Stimulated activated CD8-positive, alpha-beta memory T cell treated with anti-CD3 and anti-CD28 coated beads, Interleukin-7, amount 100 ng/mL, for 48 hours (primary cell): ENCODE measurements at regions not wholly inside any gene's neighbourhood (a gene's known extent, or its start where the extent isn't known, plus 50 kb on each side); places are given as distances from the start of the nearest gene placed in this dataset.

Experiments used
- DNase-seq, 2 donors: peaks; one replicate each; pipeline ENCODE4 v3.0.0-alpha.2; 2020; ENCODE audit warnings: low read depth in 1 of 2; ENCODE audit errors: extremely low read depth in 1 of 2

DNA sequence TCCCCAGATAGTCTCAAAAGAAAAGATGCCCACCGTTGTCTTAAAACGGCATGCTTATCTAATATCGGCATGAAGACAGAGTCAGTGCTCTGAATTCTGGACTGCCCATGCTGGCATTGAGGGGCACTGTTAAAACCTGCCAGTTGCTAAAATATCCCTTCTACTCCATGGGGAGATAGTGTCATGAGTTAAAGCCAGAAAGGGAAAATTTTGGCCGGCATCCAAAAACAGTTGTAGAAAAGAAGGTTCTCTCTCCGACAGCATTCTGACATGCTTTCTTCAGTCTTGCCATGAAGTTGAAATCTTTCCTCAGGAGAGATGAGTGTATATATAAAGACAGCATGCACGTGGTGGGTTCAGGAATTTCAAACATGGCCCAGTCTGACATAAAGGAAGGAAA lies 401.3 kb upstream of the PIK3C3 start:
- no peak for DNase-seq

DNA sequence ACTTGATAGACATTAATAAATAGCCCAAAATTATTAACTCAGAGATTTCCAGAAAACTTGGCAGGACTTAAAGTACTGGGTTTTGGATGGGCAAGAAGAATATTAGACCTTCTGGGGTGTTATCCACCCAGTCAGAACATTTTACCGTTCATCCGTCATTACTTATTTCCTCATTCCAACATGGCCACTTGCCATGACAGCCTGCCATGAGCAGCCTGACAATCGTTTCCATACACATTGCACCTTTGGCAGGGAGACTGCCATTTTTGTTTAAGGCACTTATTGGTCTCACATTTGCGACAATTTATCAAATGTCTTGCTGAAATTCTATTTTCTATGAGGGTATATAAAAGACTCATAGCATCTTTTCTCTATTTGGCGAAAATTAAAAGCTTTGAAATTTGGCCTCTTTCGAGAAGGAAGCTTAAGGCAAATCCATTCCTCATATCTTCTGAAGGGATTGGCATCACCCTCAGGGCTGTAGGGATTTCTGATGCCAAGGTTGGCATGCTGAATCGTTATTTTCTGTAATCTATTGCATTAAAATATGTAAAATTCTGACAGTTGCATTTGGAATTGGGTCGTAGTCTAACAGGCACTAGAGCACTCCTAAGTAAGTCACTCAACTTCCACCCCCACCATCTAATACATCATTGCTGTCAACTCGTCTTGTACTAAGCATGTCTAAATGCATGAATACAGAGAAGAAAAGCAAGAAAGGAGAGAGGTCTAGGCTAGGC lies 406.3 kb upstream of the PIK3C3 start:
- DNase-seq, result no peak

DNA sequence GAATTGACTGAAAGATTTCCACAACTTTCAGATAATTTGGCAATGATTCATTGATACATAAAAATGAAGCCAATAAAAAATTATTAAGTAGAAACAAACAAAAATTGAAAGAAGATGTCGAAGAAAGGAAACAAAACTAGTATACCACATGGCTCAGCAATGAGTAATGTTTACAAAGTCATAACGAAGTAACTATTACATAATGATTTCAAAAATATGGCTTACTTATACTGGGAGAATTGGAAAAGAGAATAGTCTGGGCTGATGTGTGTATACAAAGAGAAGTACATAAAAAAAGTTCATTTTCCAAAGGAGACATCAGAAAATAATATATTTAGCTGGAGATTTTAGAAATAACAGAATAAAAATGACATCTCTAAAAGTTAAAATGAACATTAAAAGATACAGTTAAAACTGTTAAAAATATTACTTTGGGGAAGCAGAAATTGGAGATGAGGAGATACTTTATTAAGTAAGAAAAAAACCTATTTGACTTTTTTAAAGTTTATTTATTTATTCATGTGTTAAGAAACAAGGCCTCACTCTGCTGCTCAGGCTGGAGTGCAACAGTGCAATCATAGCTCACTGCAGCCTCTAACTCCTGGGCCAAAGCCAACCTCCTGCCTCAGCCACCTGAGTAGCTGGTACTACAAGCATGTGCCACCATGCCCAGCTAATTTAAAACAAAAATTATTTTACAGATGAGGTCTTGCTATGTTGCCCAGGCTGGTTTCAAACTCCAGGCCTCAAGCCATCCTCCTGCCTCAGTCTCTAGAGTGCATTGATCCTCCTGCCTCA lies 409.7 kb upstream of the PIK3C3 start:
- DNase-seq, result no peak

DNA sequence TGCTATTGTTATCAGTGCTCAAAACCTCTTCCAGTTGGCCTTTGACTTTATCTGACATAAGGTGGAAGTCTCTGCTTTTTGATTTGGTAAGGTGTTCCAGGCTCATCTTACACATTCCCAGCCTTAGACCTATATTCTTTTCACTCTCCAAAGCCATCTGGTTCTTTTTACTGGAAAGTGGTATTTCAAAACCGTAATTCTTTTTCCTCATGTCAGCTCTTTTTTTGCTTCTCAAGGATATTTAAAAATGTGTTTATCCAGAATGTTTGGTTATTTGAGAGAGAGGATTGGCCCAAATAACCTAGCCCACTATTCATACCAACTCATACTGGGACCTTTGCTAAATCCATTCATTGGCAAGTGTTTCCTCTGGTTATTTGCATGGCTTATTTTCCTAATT lies 411.2 kb upstream of the PIK3C3 start:
- DNase-seq, result no peak

DNA sequence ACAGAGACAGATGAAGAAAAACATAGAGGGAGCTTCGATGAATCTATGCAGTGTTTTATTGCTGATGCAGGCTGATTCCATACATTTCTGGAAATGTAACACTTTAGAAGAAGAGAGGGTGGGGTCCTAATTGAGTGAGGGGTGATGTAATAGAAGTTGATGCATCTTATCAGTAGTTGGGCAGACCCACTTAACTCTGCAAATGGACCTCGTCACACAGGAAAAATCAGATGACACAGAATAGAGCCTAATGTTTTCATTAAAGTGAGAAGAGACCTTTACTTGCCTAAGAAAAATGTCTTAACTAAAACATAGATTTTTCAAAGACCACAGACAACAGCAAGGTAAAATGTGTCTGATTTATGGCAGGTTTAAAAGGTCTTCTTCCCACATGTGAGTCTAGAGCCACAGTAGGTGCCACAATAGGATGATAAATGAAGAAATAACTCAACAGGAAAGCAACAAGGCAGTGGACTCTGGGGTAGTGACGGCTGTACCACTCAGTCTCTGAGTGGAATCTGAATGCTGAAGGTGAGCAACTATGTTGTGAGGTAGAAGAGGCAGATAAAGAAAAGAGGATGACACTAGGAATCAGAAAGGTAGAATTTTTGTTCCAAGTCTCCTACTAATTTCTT lies 414.7 kb upstream of the PIK3C3 start:
- DNase-seq, result no peak

DNA sequence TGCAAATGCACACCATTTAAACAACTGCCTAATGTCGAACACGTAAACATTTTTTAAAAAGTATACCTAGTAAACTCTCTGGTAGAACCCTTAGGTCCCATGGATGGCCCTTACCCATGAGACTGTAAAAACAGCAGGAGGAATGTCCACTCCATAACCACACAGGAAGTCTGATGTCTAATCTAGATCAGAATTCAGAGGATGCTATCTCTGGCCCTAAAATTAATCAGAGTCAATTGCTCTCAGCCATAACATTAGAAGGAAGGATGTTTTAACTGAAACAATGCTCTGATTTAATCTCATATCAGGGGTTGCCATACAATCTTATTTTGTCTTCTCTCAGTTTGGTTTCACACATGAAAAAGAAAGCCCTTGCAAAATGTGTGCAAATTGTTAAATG lies 416.3 kb upstream of the PIK3C3 start:
- DNase-seq, result no peak

DNA sequence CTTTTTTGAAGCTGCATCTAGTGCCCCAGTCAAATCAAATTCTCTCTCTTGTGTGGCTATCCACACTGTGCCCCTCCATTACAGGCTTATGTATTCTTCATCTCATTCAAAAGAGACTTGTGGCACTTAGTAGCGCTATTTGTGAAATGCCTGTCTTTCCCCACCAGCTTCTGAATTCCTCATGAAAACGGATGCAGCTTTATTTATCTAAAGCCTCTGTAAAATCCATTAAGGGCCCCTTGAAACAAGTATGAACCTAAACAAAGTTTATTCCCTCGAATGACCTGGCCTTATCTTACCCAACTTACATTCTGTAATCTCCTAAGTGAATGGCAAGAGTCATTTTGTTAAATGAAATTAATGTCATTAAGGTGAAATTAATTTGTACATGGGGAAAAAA lies 417.4 kb upstream of the PIK3C3 start:
- no peak for DNase-seq

DNA sequence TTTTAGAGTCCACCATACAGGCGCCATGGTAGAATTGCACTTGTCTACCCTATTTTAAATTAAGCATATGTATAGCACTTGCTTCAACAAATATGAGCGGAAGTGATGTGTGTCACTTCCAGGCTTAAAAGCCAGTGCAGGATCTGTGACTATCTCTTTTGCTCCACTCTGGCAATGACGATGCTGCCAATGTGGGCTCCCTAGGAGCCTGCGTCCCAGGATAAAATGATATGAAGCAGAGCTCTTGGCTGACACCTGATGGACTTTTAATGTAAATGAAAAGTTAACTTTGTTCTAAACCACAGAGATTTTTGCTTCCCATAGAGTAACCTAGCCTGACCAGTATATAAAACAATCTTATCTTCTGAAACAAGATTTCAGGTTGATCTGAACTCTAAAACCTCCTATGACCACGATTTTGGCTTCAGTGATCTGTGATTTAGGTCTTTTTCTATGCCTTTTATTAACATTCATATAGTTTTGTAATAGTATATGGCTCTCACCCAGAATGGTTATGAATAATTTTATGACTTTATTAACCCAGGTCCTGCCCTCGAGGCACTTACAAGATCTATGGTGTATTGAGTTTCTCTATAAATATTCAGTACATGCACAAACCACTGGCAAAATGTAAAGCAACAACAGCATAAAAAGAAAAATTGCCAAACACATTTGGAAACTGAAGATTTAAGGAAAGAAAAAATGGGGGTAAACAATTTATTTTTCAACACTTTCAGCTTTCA lies 422.5 kb upstream of the PIK3C3 start:
- no peak for DNase-seq

DNA sequence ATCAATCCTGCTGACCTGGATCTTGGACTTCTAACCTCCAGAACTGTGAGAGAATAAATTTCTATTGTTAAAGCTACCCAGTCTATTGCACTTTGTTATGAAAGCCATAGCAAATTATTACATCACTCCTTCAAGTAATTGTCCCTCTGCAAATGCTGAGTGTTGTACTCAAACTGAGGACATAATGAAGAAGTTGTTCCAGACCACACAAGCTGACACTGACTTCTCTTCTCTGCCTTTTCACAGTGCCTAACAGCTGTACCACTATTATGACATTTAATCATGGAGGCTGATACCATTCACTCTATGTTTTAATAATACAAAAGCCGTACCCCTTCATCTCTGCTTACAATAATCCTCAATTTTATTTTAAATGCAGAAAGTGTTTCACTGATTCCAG lies 424.1 kb upstream of the PIK3C3 start:
- no peak for DNase-seq

DNA sequence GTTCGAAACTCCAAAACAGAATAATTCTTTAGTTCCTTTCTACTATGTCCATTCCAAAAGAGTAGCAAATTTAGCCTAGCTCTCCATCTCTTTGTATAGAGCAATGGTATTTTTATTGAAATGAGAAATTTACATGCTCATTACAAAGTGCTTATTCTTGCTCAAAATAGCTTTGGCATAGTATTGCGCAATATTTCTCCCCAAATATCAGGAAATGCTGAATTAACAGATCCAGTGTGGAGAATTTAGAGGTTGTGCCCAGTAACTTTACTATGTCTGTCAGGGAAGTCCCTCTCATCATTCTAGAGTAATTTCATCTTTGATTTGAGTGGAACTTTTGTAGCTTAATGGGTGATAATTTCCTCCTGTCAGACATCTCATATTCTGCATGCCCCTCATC lies 425.9 kb upstream of the PIK3C3 start:
- no peak for DNase-seq

DNA sequence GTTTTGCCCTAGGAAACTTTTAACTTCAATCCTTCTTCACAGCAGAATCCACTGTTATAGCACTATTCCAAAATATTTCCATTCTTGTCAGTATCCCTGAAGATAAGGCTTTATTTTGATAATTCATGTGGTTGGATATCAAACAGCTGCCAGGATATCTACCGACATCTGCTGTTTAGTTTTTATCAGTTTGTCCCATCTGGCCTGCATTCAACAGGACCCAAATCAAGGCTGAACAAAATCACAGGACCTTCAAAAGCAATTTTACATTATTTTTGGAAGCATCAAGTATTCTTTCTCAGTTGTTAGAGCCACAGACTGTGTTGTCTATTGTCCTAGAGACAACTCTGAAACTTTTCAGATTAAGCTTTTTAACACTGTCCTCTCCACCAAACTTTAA lies 429.0 kb upstream of the PIK3C3 start:
- DNase-seq, result no peak

DNA sequence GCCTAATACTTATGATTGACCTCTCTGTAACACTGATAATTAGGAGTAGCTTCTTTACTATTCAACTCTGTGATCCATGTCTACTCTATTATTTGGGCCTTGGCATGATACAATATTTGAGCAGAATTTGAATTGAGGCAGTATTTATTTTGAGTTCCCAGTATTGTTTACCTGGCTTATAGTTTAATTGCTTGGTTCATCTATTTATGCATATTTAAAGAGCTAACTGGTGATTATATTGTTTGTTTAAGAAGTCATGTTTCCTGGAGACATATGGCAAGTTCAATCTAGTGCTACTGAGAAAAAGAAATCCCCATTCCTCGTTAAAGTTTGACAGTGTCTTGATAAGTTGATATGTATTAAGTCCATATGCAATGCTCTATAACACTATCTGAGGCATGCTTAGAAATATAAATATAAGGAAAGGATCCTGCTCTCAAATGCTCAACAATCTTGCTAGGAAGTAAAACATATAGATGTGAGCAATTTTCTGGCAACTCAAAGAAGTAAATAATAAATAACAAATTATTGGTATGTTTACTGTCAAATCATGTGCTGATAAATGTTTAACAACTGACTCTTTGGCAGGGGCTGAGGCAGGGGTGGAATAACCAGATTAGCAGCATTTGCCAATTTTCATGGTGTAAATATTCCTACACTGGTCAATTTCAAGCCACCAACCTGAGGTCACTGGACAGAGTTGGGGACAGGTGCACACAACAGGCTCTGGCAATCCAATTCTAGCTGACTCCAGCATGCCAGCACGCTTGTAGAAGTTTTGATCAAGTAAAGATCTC lies 430.2 kb upstream of the PIK3C3 start:
- DNase-seq, result no peak

DNA sequence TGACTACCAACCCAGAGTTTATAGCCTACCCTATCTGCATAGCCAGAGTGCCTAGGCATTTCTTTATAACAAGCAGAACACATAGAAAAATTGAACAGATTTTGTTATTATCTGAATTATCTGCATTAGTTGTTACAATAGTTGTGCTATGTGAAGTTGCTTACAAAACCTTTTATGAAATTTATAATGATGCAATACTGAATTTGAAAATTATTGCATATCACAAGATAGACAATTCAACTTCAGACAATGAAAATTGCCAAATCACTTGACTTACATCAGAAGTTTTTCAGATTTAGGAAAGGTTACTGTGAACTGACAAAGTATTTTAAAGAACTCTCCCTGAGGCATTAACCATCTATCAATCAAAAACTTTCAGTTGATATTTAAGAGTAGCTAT lies 437.9 kb upstream of the PIK3C3 start:
- no peak for DNase-seq

DNA sequence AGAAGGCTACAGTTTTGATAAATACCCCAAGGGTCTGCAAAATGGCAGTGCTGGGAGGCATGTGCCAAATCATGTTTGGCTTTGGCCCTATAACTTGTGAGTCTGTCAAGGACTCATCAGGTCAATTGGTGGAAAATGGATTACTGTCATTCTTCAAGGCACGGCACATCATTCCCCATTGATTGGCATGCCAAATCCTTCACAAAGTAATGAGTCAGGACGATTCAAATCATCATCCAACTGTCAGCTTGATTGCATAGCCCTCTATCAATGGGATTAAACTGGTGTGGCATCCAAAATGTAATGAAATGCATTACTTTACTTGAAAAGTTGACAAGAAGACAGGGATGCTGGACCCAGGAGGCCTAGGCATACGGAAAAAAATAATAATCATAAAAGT lies 441.6 kb upstream of the PIK3C3 start:
- no peak for DNase-seq

DNA sequence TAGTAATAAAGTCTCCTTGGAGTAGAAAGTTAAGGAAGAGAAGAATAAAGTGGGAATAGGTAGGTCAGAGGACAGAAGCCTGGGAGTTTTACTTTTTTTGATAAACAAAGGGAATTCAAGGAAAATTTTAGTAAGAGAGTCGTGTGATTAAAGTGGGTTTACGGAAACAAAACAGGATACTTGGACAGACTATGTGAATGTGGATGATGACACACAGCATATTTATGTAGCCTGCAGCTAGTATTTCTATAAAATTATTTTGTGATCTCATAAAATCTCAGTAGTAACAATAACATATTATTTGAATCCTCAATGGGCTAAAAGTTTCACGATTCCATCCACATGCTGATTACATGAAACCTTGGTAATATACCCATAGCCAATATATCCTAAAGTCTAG lies 450.7 kb upstream of the PIK3C3 start:
- DNase-seq, result no peak

DNA sequence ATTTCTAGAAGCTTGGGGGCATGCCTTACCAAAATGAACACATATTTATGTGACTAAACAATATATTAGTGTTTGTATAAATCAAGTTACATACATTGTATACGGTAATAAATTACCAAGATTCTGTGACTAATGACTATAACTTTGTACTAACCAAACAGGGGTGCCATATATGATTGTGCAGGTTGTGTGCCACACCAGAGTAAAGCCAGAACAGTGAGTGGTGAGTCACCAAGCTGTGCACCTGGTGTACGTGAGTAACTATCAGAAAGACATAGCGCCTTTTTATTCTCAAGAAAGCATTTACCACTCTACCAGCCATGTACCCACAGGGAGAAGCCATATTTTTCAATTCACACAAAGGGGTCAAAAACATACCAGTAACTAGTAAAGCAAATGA lies 453.2 kb upstream of the PIK3C3 start:
- DNase-seq, result no peak

DNA sequence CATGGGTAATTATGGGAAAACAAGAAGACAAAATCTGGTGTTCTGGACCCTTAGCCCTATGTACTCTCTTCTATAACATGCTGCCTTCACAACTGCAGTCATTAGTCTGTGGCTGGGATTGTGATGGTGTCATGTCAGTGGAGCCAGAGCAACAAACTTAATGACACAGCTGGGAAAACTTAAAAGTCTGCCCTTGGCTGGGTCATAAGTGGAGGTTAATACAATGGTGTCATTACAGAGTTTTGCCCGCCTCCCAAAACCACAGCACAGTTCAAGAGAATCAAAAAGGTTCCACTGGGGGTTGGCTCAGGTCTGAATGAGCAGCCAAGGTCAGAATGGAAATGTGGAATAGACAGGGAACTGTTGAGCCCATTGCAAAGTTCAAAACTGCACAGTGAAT lies 455.7 kb upstream of the PIK3C3 start:
- no peak for DNase-seq

DNA sequence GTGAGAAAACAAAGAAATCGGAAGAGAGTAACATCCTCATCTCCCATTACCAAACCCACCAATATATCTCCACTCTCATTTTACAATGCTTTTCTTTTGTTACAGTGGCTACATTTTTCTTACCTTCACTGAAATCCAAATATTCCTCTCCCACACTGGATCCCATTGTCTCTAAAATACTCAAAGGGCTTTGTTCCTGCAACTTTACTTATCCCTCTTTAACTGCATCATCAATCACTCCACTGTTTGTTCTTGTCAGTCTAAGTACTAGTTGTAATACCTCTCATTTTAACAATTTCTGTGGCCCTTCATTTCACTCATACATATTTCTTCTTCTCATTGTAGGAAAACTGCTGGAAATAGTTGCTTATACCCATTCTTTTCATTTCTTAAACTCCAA lies 464.2 kb upstream of the PIK3C3 start:
- no peak for DNase-seq

DNA sequence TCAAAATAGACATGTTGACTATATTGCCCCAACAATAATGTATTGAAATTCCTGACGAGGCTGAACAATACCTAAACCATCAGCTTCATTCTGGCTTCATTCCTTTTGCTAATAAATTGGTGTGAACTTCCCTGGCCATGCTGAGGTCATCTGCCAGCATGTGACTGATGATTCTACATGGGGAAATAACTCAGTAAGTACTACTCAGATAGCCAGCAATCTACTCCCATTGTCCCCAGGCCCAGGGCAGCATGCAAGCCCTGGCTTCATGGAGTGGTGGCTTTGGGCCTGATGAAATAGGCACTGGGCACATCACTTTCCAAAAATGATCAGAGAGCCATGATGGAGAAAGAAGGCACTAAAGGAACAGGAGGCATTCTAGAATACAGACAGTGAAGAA lies 468.5 kb upstream of the PIK3C3 start:
- no peak for DNase-seq

DNA sequence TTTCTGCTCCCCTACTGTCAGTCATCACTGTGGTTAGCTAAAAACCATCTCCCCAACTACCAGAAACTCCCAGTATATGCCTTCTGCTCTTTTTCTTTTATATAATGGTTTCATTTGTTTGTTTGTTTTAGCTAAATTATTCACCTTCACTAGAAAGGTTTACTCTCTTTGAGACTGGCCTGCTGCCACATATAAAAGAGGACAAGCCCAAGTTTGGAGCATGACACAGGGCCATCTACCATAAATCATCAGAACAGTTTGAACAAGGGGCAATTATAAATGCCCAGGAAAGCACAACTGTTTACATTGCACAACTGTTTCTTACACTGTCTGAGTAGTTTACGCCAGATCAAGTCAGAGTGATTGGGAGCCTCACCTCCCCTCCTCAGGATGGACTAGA lies 471.0 kb upstream of the PIK3C3 start:
- DNase-seq, result no peak

DNA sequence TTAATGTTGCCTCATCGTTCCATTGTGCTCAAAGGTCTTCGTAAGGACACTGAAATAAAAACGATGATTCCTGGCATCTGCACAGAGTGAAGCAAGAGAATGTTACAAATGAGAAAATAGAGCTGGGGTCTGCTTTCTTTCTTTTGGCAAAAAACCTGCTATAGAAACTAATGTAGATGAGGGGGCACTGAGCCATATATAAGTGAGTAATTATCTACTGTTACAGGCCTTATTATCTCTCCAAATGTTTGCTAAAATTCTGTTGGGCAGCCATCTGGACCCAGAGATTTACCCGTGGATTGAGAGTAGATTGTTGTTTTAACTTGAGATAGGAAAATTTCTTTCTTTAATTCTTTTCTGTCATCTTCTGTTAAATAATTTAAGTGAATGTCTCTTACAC lies 472.5 kb upstream of the PIK3C3 start:
- no peak for DNase-seq
